ENCODE measurements at regions not wholly inside any gene's neighbourhood (a gene's known extent, or its start where the extent isn't known, plus 50 kb on each side); places are given as distances from the start of the nearest gene placed in this dataset.
"Not testable (repeated sequence)": the region's sequence is repeated elsewhere in the genome, so short reads cannot be mapped to it uniquely, and the experiment has no call there.

DNA sequence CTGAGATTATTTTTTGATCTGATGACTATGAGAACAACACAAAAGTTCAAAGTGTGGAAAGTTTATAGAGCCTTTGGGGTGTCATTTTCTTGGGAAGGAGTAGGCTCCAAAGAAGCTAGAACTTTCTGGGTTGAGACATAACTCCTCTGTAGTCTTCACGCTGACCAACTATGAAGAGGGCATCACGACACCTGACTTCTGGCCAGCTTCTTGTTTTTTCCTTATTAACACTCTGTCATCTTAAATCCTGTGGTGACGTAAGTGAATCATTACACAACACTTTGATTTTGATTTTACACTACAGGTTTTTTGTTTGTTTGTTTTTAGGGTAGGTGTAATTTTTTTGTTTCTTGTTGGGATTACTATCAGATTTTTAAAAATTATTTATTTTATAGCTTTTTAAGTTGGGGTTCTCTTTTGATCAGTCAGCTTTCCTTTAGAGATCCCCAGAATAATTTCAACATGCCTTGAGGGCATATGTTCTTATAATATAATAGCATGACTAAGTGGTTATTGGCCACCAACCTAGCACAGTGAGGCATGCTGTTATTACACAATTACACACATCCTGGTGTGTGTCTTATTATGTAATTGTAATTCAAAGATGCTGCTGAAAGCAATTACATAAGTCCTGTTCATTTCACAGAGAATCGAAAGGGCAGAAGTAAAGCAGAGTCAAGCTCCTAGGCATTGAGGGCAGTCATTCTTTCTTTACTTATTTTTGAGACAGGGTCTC, 281.6 kb upstream of the NOTCH2NLA start:
- H3K4me3 Mint-ChIP-seq; H3K36me3 ChIP-seq (replicated peaks in 1 of 2; ENCODE audit: control insufficient read depth in 1 of 2, insufficient read depth in 2 of 2, low read length in 2 of 2); DNase-seq; H3K4me1 ChIP-seq (ENCODE audit: control insufficient read depth in 1 of 2, insufficient read depth in 2 of 2, low read length in 2 of 2); H3K27ac ChIP-seq (ENCODE audit: low read depth in 1 of 2, low read length in 2 of 2); H3K36me3 Mint-ChIP-seq; H3K9ac ChIP-seq (ENCODE audit: insufficient read depth, low read length, poor library complexity, severe bottlenecking); H3K27me3 ChIP-seq (ENCODE audit: control insufficient read depth in 2 of 2, insufficient read depth in 2 of 2, low read length in 2 of 2); H3K27ac Mint-ChIP-seq; H3K4me1 Mint-ChIP-seq; H3K9me3 ChIP-seq (replicated peaks in 1 of 2; ENCODE audit: control insufficient read depth in 1 of 2, insufficient read depth in 1 of 2, low read length in 2 of 2); H3K27me3 Mint-ChIP-seq (ENCODE audit: low read depth in 3 of 3); H3K4me3 ChIP-seq (replicated peaks in 1 of 3; ENCODE audit: low read depth in 2 of 3, low read length in 3 of 3); H2AFZ ChIP-seq (ENCODE audit: insufficient read depth, low read depth, low read length, poor library complexity, severe bottlenecking); H3K79me2 ChIP-seq (ENCODE audit: insufficient read depth, low read length); intact Hi-C loops (cut with micrococcal nuclease); H4K20me1 ChIP-seq (ENCODE audit: insufficient read depth, low read length); H3K4me2 ChIP-seq (replicated peaks; ENCODE audit: extremely low read depth, low read length, poor library complexity, severe bottlenecking); H3K9me3 Mint-ChIP-seq: not testable (repeated sequence)
- no CpG with 5 or more reads among the region's 4 CpGs for WGBS (ENCODE audit: insufficient coverage)

GRCh38 chr1:146504121-146504520, 275.3 kb upstream of the NOTCH2NLA start:
- WGBS (ENCODE audit: insufficient coverage), result no CpG with 5 or more reads among the region's 4 CpGs
- not testable (repeated sequence) for H3K4me1 Mint-ChIP-seq; H3K79me2 ChIP-seq (ENCODE audit: insufficient read depth, low read length)

DNA sequence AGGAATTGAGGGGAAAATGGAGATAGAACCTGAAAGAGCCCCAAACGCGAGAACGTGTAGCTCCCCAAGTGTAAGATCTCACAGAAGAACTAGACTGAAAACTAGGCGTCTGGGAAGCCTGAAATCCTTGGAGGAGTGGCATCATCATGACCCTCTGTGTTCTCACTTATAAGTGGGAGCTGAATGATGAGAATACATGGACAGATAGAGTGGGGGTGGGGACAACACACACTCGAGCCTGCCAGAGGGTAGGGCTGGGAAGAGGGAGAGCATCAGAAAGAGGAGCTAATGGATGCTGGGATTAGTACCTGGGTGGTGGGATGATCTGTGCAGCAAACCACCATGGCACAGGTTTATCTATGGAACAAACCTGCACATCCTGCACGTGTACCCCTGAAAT, 258.7 kb upstream of the NOTCH2NLA start:
- H2AFZ ChIP-seq (ENCODE audit: insufficient read depth, low read depth, low read length, poor library complexity, severe bottlenecking); DNase-seq; H3K9me3 Mint-ChIP-seq; H3K27ac Mint-ChIP-seq; H3K4me3 Mint-ChIP-seq; H3K4me3 ChIP-seq (replicated peaks in 1 of 3; ENCODE audit: low read depth in 2 of 3, low read length in 3 of 3); H3K36me3 Mint-ChIP-seq; H4K20me1 ChIP-seq (ENCODE audit: insufficient read depth, low read length); H3K9me3 ChIP-seq (replicated peaks in 1 of 2; ENCODE audit: control insufficient read depth in 1 of 2, insufficient read depth in 1 of 2, low read length in 2 of 2); intact Hi-C loops (cut with micrococcal nuclease); H3K79me2 ChIP-seq (ENCODE audit: insufficient read depth, low read length); H3K9ac ChIP-seq (ENCODE audit: insufficient read depth, low read length, poor library complexity, severe bottlenecking); H3K27ac ChIP-seq (ENCODE audit: low read depth in 1 of 2, low read length in 2 of 2); H3K4me1 ChIP-seq (ENCODE audit: control insufficient read depth in 1 of 2, insufficient read depth in 2 of 2, low read length in 2 of 2); H3K4me2 ChIP-seq (replicated peaks; ENCODE audit: extremely low read depth, low read length, poor library complexity, severe bottlenecking); H3K36me3 ChIP-seq (replicated peaks in 1 of 2; ENCODE audit: control insufficient read depth in 1 of 2, insufficient read depth in 2 of 2, low read length in 2 of 2); H3K27me3 ChIP-seq (ENCODE audit: control insufficient read depth in 2 of 2, insufficient read depth in 2 of 2, low read length in 2 of 2); H3K27me3 Mint-ChIP-seq (ENCODE audit: low read depth in 3 of 3); H3K4me1 Mint-ChIP-seq: not testable (repeated sequence)
- no CpG with 5 or more reads among the region's 6 CpGs for WGBS (ENCODE audit: insufficient coverage)

More at GRCh38 chr1:146504121-146504520, 275.3 kb upstream of the NOTCH2NLA start:
- H3K9ac ChIP-seq (ENCODE audit: insufficient read depth, low read length, poor library complexity, severe bottlenecking); H3K9me3 Mint-ChIP-seq; H3K36me3 Mint-ChIP-seq; H4K20me1 ChIP-seq (ENCODE audit: insufficient read depth, low read length); H3K36me3 ChIP-seq (replicated peaks in 1 of 2; ENCODE audit: control insufficient read depth in 1 of 2, insufficient read depth in 2 of 2, low read length in 2 of 2); intact Hi-C loops (cut with micrococcal nuclease); H3K4me1 ChIP-seq (ENCODE audit: control insufficient read depth in 1 of 2, insufficient read depth in 2 of 2, low read length in 2 of 2); H3K4me3 Mint-ChIP-seq; H2AFZ ChIP-seq (ENCODE audit: insufficient read depth, low read depth, low read length, poor library complexity, severe bottlenecking); H3K4me2 ChIP-seq (replicated peaks; ENCODE audit: extremely low read depth, low read length, poor library complexity, severe bottlenecking); H3K27me3 ChIP-seq (ENCODE audit: control insufficient read depth in 2 of 2, insufficient read depth in 2 of 2, low read length in 2 of 2); H3K4me3 ChIP-seq (replicated peaks in 1 of 3; ENCODE audit: low read depth in 2 of 3, low read length in 3 of 3); H3K27ac ChIP-seq (ENCODE audit: low read depth in 1 of 2, low read length in 2 of 2); H3K9me3 ChIP-seq (replicated peaks in 1 of 2; ENCODE audit: control insufficient read depth in 1 of 2, insufficient read depth in 1 of 2, low read length in 2 of 2); H3K27me3 Mint-ChIP-seq (ENCODE audit: low read depth in 3 of 3); DNase-seq; H3K27ac Mint-ChIP-seq: not testable (repeated sequence)

DNA sequence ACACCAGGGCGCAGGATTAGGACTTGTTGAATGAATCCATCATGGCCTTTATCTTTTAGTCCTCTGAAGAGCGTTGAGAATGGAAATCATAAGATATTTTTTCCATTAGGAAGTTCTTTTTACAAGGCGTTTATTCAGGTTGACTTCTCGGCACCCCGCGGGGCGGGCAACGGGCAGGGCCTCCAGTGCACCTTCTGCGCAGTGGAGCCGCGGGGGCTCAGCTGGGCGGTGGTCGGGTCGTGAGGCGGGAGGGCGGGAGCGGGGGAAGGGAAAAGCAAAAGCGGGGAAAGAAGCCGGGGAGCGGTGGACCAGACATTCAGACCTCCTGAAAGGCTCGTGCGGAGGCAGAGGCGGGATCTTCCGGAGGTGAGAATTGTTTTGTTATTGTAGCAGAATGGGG, 258.3 kb upstream of the NOTCH2NLA start:
- intact Hi-C loops (cut with micrococcal nuclease); H3K27me3 Mint-ChIP-seq (ENCODE audit: low read depth in 3 of 3); H3K4me2 ChIP-seq (replicated peaks; ENCODE audit: extremely low read depth, low read length, poor library complexity, severe bottlenecking); H3K27ac Mint-ChIP-seq; H3K4me3 Mint-ChIP-seq; H3K27me3 ChIP-seq (ENCODE audit: control insufficient read depth in 2 of 2, insufficient read depth in 2 of 2, low read length in 2 of 2); H3K4me3 ChIP-seq (replicated peaks in 1 of 3; ENCODE audit: low read depth in 2 of 3, low read length in 3 of 3); H3K4me1 Mint-ChIP-seq; H3K9ac ChIP-seq (ENCODE audit: insufficient read depth, low read length, poor library complexity, severe bottlenecking); H3K9me3 ChIP-seq (replicated peaks in 1 of 2; ENCODE audit: control insufficient read depth in 1 of 2, insufficient read depth in 1 of 2, low read length in 2 of 2); H3K27ac ChIP-seq (ENCODE audit: low read depth in 1 of 2, low read length in 2 of 2); H3K36me3 ChIP-seq (replicated peaks in 1 of 2; ENCODE audit: control insufficient read depth in 1 of 2, insufficient read depth in 2 of 2, low read length in 2 of 2); DNase-seq; H3K79me2 ChIP-seq (ENCODE audit: insufficient read depth, low read length); H3K4me1 ChIP-seq (ENCODE audit: control insufficient read depth in 1 of 2, insufficient read depth in 2 of 2, low read length in 2 of 2); H3K36me3 Mint-ChIP-seq; H4K20me1 ChIP-seq (ENCODE audit: insufficient read depth, low read length); H3K9me3 Mint-ChIP-seq: not testable (repeated sequence)
- H2AFZ ChIP-seq (ENCODE audit: insufficient read depth, low read depth, low read length, poor library complexity, severe bottlenecking), result peak overlapping the region; percentile 46
- WGBS (ENCODE audit: insufficient coverage), result no CpG with 5 or more reads among the region's 24 CpGs
